Stimulated activated CD4-positive, alpha-beta T cell treated with anti-CD3 and anti-CD28 coated beads, Interleukin-2, amount 100 ng/mL, for 24 hours (primary cell): ENCODE measurements at regions not wholly inside any gene's neighbourhood (a gene's known extent, or its start where the extent isn't known, plus 50 kb on each side); places are given as distances from the start of the nearest gene placed in this dataset.
"Not testable (repeated sequence)": the region's sequence is repeated elsewhere in the genome, so short reads cannot be mapped to it uniquely, and the experiment has no call there.

ENCODE experiments used
- DNase-seq, 2 donors: peaks; one replicate each; pipeline ENCODE4 v3.0.0-alpha.2; 2020

GRCh38 chr17:70668276-70668937, 499.1 kb downstream of the KCNJ2 start:
- DNase-seq: no peak

- DNase-seq: no peak
Measured at GRCh38 chr17:70668938-70669778, 499.8 kb downstream of the KCNJ2 start.

GRCh38 chr17:70674061-70674460, 504.7 kb downstream of the KCNJ2 start:
- DNase-seq: no peak

- no peak for DNase-seq
Measured at GRCh38 chr17:70675070-70675590, 505.8 kb downstream of the KCNJ2 start.

GRCh38 chr17:70677783-70678647, 508.7 kb downstream of the KCNJ2 start:
- DNase-seq: no peak

GRCh38 chr17:70678889-70679288, 509.6 kb downstream of the KCNJ2 start:
- DNase-seq: no peak

- no peak for DNase-seq
Measured at GRCh38 chr17:70683936-70684335, 514.6 kb downstream of the KCNJ2 start.

GRCh38 chr17:70687421-70687820, 518.1 kb downstream of the KCNJ2 start:
- DNase-seq: no peak

- DNase-seq: no peak
Measured at GRCh38 chr17:70691150-70691549, 521.8 kb downstream of the KCNJ2 start.

- DNase-seq: no peak
Measured at GRCh38 chr17:70699408-70699807, 530.1 kb downstream of the KCNJ2 start.

- DNase-seq: no peak
Measured at GRCh38 chr17:70702683-70703255, 533.4 kb downstream of the KCNJ2 start.

GRCh38 chr17:70709596-70709995, 540.3 kb downstream of the KCNJ2 start:
- no peak for DNase-seq

- no peak for DNase-seq
Measured at GRCh38 chr17:70713694-70714093, 544.4 kb downstream of the KCNJ2 start.

GRCh38 chr17:70716551-70716950, 547.2 kb downstream of the KCNJ2 start:
- no peak for DNase-seq

- no peak for DNase-seq
Measured at GRCh38 chr17:70717042-70717441, 547.7 kb downstream of the KCNJ2 start.

GRCh38 chr17:70736375-70736957, 567.1 kb downstream of the KCNJ2 start:
- DNase-seq: no peak

GRCh38 chr17:70739065-70739464, 569.7 kb downstream of the KCNJ2 start:
- no peak for DNase-seq

- DNase-seq: not testable (repeated sequence)
Measured at GRCh38 chr17:70746574-70746973, 577.2 kb downstream of the KCNJ2 start.

- no peak for DNase-seq
Measured at GRCh38 chr17:70750983-70751382, 581.7 kb downstream of the KCNJ2 start.

GRCh38 chr17:70752461-70752860, 583.1 kb downstream of the KCNJ2 start:
- DNase-seq: not testable (repeated sequence)

- no peak for DNase-seq
Measured at GRCh38 chr17:70752966-70753467, 583.7 kb downstream of the KCNJ2 start.

- no peak for DNase-seq
Measured at GRCh38 chr17:70763018-70763417, 593.7 kb downstream of the KCNJ2 start.
